ENCODE measurements at regions not wholly inside any gene's neighbourhood (a gene's known extent, or its start where the extent isn't known, plus 50 kb on each side); places are given as distances from the start of the nearest gene placed in this dataset.

DNA sequence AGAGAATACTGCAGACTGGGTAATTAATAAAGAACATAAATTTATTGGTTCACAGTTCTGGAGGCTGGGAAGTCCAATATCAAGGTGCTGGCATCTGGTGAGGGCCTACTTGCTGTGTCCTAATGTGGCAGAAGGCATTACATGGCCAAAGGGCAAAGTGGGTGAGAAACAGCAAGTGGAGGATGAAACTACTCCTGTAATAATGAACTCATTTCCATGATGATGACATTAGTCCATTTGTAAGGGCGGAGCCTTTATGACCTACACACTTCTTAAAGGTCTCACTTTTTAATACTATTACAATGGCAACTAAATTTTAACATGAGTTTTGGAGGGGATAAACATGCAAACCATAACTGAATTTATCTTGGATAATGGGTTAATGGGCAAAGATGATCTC lies 139.6 kb upstream of the SGO1 start:
- H3K9me2 ChIP-seq (ENCODE audit: insufficient read depth), result peaks cover 11% of the 10 kb centered on the region; the same call in 1 of the 2 replicates
- H3K4me2 ChIP-seq, result no peak overlapping the region
- H3K4me1 ChIP-seq (ENCODE audit: insufficient read depth), result peaks cover 4% of the 10 kb centered on the region; the same call in 1 of the 2 replicates
- H3K36me3 ChIP-seq (ENCODE audit: insufficient read depth), result no peaks in the 10 kb centered on the region
- H3K4me3 ChIP-seq, result no peak overlapping the region
- no peaks in the 10 kb centered on the region for H3K36me3 Mint-ChIP-seq (ENCODE audit: low read depth)
- no peaks in the 10 kb centered on the region for H3F3A ChIP-seq (replicated peaks; ENCODE audit: low read depth)
- H4K20me1 ChIP-seq (replicated peaks; ENCODE audit: insufficient read depth), result no peaks in the 10 kb centered on the region
- DNase-seq (ENCODE audit: low spot score), result no peak
- H3K27ac Mint-ChIP-seq, result no peak overlapping the region
- H3K4me3 Mint-ChIP-seq, result no peak overlapping the region
- H3K4me1 Mint-ChIP-seq, result peaks cover 5% of the 10 kb centered on the region
- no peak overlapping the region for H2AFZ ChIP-seq
- no peaks in the 10 kb centered on the region; the same call in 2 of the 3 replicates for H3K9me3 Mint-ChIP-seq
- H3K27me3 Mint-ChIP-seq (ENCODE audit: insufficient read depth, low read depth, poor library complexity), result no peaks in the 10 kb centered on the region
- H3K27me3 ChIP-seq (ENCODE audit: insufficient read depth), result no peaks in the 10 kb centered on the region
- no peak for TF ChIP-seq JUNB (IDR thresholded peaks at IDR 0.05; ENCODE audit: unreplicated experiment)
- TF ChIP-seq, protein P1, sequence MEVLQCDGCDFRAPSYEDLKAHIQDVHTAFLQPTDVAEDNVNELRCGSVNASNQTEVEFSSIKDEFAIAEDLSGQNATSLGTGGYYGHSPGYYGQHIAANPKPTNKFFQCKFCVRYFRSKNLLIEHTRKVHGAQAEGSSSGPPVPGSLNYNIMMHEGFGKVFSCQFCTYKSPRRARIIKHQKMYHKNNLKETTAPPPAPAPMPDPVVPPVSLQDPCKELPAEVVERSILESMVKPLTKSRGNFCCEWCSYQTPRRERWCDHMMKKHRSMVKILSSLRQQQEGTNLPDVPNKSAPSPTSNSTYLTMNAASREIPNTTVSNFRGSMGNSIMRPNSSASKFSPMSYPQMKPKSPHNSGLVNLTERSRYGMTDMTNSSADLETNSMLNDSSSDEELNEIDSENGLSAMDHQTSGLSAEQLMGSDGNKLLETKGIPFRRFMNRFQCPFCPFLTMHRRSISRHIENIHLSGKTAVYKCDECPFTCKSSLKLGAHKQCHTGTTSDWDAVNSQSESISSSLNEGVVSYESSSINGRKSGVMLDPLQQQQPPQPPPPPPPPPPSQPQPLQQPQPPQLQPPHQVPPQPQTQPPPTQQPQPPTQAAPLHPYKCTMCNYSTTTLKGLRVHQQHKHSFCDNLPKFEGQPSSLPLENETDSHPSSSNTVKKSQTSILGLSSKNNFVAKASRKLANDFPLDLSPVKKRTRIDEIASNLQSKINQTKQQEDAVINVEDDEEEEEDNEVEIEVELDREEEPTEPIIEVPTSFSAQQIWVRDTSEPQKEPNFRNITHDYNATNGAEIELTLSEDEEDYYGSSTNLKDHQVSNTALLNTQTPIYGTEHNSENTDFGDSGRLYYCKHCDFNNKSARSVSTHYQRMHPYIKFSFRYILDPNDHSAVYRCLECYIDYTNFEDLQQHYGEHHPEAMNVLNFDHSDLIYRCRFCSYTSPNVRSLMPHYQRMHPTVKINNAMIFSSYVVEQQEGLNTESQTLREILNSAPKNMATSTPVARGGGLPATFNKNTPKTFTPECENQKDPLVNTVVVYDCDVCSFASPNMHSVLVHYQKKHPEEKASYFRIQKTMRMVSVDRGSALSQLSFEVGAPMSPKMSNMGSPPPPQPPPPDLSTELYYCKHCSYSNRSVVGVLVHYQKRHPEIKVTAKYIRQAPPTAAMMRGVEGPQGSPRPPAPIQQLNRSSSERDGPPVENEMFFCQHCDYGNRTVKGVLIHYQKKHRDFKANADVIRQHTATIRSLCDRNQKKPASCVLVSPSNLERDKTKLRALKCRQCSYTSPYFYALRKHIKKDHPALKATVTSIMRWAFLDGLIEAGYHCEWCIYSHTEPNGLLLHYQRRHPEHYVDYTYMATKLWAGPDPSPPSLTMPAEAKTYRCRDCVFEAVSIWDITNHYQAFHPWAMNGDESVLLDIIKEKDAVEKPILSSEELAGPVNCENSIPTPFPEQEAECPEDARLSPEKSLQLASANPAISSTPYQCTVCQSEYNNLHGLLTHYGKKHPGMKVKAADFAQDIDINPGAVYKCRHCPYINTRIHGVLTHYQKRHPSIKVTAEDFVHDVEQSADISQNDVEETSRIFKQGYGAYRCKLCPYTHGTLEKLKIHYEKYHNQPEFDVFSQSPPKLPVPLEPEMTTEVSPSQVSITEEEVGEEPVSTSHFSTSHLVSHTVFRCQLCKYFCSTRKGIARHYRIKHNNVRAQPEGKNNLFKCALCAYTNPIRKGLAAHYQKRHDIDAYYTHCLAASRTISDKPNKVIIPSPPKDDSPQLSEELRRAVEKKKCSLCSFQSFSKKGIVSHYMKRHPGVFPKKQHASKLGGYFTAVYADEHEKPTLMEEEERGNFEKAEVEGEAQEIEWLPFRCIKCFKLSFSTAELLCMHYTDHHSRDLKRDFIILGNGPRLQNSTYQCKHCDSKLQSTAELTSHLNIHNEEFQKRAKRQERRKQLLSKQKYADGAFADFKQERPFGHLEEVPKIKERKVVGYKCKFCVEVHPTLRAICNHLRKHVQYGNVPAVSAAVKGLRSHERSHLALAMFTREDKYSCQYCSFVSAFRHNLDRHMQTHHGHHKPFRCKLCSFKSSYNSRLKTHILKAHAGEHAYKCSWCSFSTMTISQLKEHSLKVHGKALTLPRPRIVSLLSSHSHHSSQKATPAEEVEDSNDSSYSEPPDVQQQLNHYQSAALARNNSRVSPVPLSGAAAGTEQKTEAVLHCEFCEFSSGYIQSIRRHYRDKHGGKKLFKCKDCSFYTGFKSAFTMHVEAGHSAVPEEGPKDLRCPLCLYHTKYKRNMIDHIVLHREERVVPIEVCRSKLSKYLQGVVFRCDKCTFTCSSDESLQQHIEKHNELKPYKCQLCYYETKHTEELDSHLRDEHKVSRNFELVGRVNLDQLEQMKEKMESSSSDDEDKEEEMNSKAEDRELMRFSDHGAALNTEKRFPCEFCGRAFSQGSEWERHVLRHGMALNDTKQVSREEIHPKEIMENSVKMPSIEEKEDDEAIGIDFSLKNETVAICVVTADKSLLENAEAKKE (CRISPR knock-in tag; IDR thresholded peaks at IDR 0.05), result no peak
- TF ChIP-seq EZH2 (IDR thresholded peaks at IDR 0.05; ENCODE audit: low read depth, unreplicated experiment), result no peak
- no peak for TF ChIP-seq CREB1 (CRISPR knock-in tag; IDR thresholded peaks at IDR 0.05; ENCODE audit: low read depth)
- TF ChIP-seq EZH2phosphoT487 (IDR thresholded peaks at IDR 0.05; ENCODE audit: unreplicated experiment), result no peak
- no peak for TF ChIP-seq ZNF114 (CRISPR knock-in tag; IDR thresholded peaks at IDR 0.05)
- TF ChIP-seq NANOG (IDR thresholded peaks at IDR 0.05; ENCODE audit: borderline replicate concordance), result no peak
- no peak for TF ChIP-seq POLR2AphosphoS5 (IDR thresholded peaks at IDR 0.05; ENCODE audit: low read depth)
- TF ChIP-seq, protein P2, sequence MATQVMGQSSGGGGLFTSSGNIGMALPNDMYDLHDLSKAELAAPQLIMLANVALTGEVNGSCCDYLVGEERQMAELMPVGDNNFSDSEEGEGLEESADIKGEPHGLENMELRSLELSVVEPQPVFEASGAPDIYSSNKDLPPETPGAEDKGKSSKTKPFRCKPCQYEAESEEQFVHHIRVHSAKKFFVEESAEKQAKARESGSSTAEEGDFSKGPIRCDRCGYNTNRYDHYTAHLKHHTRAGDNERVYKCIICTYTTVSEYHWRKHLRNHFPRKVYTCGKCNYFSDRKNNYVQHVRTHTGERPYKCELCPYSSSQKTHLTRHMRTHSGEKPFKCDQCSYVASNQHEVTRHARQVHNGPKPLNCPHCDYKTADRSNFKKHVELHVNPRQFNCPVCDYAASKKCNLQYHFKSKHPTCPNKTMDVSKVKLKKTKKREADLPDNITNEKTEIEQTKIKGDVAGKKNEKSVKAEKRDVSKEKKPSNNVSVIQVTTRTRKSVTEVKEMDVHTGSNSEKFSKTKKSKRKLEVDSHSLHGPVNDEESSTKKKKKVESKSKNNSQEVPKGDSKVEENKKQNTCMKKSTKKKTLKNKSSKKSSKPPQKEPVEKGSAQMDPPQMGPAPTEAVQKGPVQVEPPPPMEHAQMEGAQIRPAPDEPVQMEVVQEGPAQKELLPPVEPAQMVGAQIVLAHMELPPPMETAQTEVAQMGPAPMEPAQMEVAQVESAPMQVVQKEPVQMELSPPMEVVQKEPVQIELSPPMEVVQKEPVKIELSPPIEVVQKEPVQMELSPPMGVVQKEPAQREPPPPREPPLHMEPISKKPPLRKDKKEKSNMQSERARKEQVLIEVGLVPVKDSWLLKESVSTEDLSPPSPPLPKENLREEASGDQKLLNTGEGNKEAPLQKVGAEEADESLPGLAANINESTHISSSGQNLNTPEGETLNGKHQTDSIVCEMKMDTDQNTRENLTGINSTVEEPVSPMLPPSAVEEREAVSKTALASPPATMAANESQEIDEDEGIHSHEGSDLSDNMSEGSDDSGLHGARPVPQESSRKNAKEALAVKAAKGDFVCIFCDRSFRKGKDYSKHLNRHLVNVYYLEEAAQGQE (IDR thresholded peaks at IDR 0.05; ENCODE audit: unreplicated experiment), result no peak
- no peak for TF ChIP-seq STAT1 (IDR thresholded peaks at IDR 0.05; ENCODE audit: unreplicated experiment)
- TF ChIP-seq, protein P3, sequence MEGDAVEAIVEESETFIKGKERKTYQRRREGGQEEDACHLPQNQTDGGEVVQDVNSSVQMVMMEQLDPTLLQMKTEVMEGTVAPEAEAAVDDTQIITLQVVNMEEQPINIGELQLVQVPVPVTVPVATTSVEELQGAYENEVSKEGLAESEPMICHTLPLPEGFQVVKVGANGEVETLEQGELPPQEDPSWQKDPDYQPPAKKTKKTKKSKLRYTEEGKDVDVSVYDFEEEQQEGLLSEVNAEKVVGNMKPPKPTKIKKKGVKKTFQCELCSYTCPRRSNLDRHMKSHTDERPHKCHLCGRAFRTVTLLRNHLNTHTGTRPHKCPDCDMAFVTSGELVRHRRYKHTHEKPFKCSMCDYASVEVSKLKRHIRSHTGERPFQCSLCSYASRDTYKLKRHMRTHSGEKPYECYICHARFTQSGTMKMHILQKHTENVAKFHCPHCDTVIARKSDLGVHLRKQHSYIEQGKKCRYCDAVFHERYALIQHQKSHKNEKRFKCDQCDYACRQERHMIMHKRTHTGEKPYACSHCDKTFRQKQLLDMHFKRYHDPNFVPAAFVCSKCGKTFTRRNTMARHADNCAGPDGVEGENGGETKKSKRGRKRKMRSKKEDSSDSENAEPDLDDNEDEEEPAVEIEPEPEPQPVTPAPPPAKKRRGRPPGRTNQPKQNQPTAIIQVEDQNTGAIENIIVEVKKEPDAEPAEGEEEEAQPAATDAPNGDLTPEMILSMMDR (conservative IDR thresholded peaks at IDR 0.05; ENCODE audit: low read depth in 2 of 2), result no peak
- TF ChIP-seq, protein P4, sequence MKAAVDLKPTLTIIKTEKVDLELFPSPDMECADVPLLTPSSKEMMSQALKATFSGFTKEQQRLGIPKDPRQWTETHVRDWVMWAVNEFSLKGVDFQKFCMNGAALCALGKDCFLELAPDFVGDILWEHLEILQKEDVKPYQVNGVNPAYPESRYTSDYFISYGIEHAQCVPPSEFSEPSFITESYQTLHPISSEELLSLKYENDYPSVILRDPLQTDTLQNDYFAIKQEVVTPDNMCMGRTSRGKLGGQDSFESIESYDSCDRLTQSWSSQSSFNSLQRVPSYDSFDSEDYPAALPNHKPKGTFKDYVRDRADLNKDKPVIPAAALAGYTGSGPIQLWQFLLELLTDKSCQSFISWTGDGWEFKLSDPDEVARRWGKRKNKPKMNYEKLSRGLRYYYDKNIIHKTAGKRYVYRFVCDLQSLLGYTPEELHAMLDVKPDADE (IDR thresholded peaks at IDR 0.05), result no peak
- TF ChIP-seq ZNF331 (CRISPR knock-in tag; IDR thresholded peaks at IDR 0.05; ENCODE audit: low read depth), result no peak
- ATAC-seq, result no peak
- H3K79me2 ChIP-seq (replicated peaks; ENCODE audit: insufficient read depth), result no peaks in the 10 kb centered on the region
- no peak overlapping the region for H3K27ac ChIP-seq (ENCODE audit: low read depth)
